Activated CD8-positive, alpha-beta memory T cell treated with anti-CD3 and anti-CD28 coated beads for 24 hours (primary cell): ENCODE measurements at regions not wholly inside any gene's neighbourhood (a gene's known extent, or its start where the extent isn't known, plus 50 kb on each side); places are given as distances from the start of the nearest gene placed in this dataset.

Experiments
- DNase-seq: peaks from one replicate; pipeline ENCODE4 v3.0.0-alpha.2; 2020

GRCh38 chr11:69905611-69906452, 86.6 kb upstream of the FGF3 start:
- no peak for DNase-seq

GRCh38 chr11:69906453-69906907, 87.3 kb upstream of the FGF3 start:
- no peak for DNase-seq

GRCh38 chr11:69907611-69908010, 88.4 kb upstream of the FGF3 start:
- no peak for DNase-seq

GRCh38 chr11:69908511-69909220, 89.5 kb upstream of the FGF3 start:
- no peak for DNase-seq

GRCh38 chr11:69909561-69910518, 90.6 kb upstream of the FGF3 start:
- DNase-seq = no peak

GRCh38 chr11:69910519-69911309, 91.5 kb upstream of the FGF3 start:
- DNase-seq = no peak

GRCh38 chr11:69911310-69912160, 92.3 kb upstream of the FGF3 start:
- DNase-seq = no peak

GRCh38 chr11:69912161-69912910, 93.1 kb upstream of the FGF3 start:
- no peak for DNase-seq

- DNase-seq = no peak
Observed at GRCh38 chr11:69912911-69913451, 93.8 kb upstream of the FGF3 start.

- DNase-seq = no peak
Observed at GRCh38 chr11:69913591-69914285, 94.5 kb upstream of the FGF3 start.

- DNase-seq = no peak
Observed at GRCh38 chr11:69914286-69915150, 95.3 kb upstream of the FGF3 start.

- DNase-seq = no peak
Observed at GRCh38 chr11:69915151-69915500, 95.9 kb upstream of the FGF3 start.

- DNase-seq = peak; percentile 73
Observed at GRCh38 chr11:69915501-69916250, 96.5 kb upstream of the FGF3 start.

GRCh38 chr11:69916251-69916649, 97.0 kb upstream of the FGF3 start:
- DNase-seq = peak; percentile 50

GRCh38 chr11:69916806-69917387, 97.7 kb upstream of the FGF3 start:
- no peak for DNase-seq

- no peak for DNase-seq
Observed at GRCh38 chr11:69917529-69917928, 98.3 kb upstream of the FGF3 start.

- peak; percentile 24 for DNase-seq
Observed at GRCh38 chr11:69918231-69918937, 99.2 kb upstream of the FGF3 start.
